Retina (tissue), 1 donor: ENCODE measurements at regions not wholly inside any gene's neighbourhood (a gene's known extent, or its start where the extent isn't known, plus 50 kb on each side); places are given as distances from the start of the nearest gene placed in this dataset.
A peak's percentile ranks its signal among the peaks of the same experiment; 100 is the strongest.

Experiments used
- DNase-seq: peaks from one replicate; pipeline ENCODE4 v3.0.0-alpha.2; 2016

GRCh38 chr5:168157141-168157540 is 134.3 kb upstream of the WWC1 start:
- DNase-seq = no peak

GRCh38 chr5:168159425-168159824 is 132.0 kb upstream of the WWC1 start:
- DNase-seq = peak; percentile 55

- DNase-seq = peak; percentile 84
These were observed 129.0 kb upstream of the WWC1 start for GRCh38 chr5:168162464-168162863.

- DNase-seq = no peak
These were observed 127.5 kb upstream of the WWC1 start for GRCh38 chr5:168163966-168164365.

GRCh38 chr5:168165221-168165914 is 126.1 kb upstream of the WWC1 start:
- DNase-seq = peak; percentile 65

GRCh38 chr5:168165977-168166376 is 125.5 kb upstream of the WWC1 start:
- DNase-seq = no peak

- DNase-seq = no peak
These were observed 124.1 kb upstream of the WWC1 start for GRCh38 chr5:168167338-168167737.

GRCh38 chr5:168168978-168169698 is 122.3 kb upstream of the WWC1 start:
- no peak for DNase-seq

GRCh38 chr5:168169791-168170190 is 121.7 kb upstream of the WWC1 start:
- no peak for DNase-seq

- no peak for DNase-seq
These were observed 119.3 kb upstream of the WWC1 start for GRCh38 chr5:168171901-168172759.

- DNase-seq = no peak
These were observed 118.7 kb upstream of the WWC1 start for GRCh38 chr5:168172760-168173223.

- DNase-seq = peak; percentile 50
These were observed 117.1 kb upstream of the WWC1 start for GRCh38 chr5:168174376-168174775.

- no peak for DNase-seq
These were observed 115.2 kb upstream of the WWC1 start for GRCh38 chr5:168176251-168176650.

- no peak for DNase-seq
These were observed 114.5 kb upstream of the WWC1 start for GRCh38 chr5:168176941-168177340.

- DNase-seq = peak; percentile 80
These were observed 113.5 kb upstream of the WWC1 start for GRCh38 chr5:168177831-168178450.

GRCh38 chr5:168179192-168179593 is 112.3 kb upstream of the WWC1 start:
- DNase-seq = no peak

- no peak for DNase-seq
These were observed 109.2 kb upstream of the WWC1 start for GRCh38 chr5:168182269-168182668.

GRCh38 chr5:168184103-168184502 is 107.3 kb upstream of the WWC1 start:
- DNase-seq = no peak

GRCh38 chr5:168186289-168187074 is 105.0 kb upstream of the WWC1 start:
- peak; percentile 39 for DNase-seq

GRCh38 chr5:168187614-168188013 is 103.8 kb upstream of the WWC1 start:
- no peak for DNase-seq

- DNase-seq = no peak
These were observed 103.3 kb upstream of the WWC1 start for GRCh38 chr5:168188182-168188581.

- DNase-seq = no peak
These were observed 99.3 kb upstream of the WWC1 start for GRCh38 chr5:168192120-168192519.
